Gastrocnemius medialis (tissue), 4 donors: ENCODE measurements at regions not wholly inside any gene's neighbourhood (a gene's known extent, or its start where the extent isn't known, plus 50 kb on each side); places are given as distances from the start of the nearest gene placed in this dataset.

Experiments used
- POLR2A ChIP-seq, 2 donors: fragments of 450-650 bp; IDR thresholded peaks; one replicate each; pipeline ENCODE4 v1.6.1; 2017; ENCODE audit warnings: antibody characterized with exemption in 2 of 2, mild to moderate bottlenecking in 2 of 2, moderate library complexity in 2 of 2
- TF ChIP-seq, protein P1 (sequence below), 5 experiments: fragments of 450-650 bp in 3 of 5; fragments of 200-600 bp in 2 of 5; sonication (generic) in 2 of 5; IDR thresholded peaks in 4 of 5; conservative IDR thresholded peaks in 1 of 5; 1 replicate in 4 of 5; 2 replicates in 1 of 5; pipeline ENCODE4 v1.5.1; 2016 to 2019; ENCODE audit warnings: antibody characterized with exemption in 5 of 5, mild to moderate bottlenecking in 3 of 5, moderate library complexity in 3 of 5

DNA sequence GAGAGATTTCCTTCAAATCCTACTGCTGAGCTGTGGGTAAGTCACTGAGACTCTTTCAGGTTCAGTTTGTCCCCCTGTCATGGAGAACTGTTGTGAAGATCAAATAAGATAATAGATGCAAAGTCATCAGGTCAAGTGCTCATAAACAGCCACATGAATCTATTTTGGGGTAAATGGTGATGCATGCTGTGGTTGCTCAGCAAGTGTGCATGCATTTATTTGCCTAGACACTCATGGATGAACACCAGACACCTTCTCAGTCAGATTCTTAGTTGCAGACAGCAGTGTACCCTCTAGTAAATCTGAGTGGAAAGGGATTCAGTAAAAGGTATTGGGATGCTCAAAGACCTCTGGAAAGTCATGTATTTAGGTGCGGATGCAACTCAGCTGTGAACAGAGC is 168.0 kb upstream of the FOXA2 start:
- TF ChIP-seq, protein P1, sequence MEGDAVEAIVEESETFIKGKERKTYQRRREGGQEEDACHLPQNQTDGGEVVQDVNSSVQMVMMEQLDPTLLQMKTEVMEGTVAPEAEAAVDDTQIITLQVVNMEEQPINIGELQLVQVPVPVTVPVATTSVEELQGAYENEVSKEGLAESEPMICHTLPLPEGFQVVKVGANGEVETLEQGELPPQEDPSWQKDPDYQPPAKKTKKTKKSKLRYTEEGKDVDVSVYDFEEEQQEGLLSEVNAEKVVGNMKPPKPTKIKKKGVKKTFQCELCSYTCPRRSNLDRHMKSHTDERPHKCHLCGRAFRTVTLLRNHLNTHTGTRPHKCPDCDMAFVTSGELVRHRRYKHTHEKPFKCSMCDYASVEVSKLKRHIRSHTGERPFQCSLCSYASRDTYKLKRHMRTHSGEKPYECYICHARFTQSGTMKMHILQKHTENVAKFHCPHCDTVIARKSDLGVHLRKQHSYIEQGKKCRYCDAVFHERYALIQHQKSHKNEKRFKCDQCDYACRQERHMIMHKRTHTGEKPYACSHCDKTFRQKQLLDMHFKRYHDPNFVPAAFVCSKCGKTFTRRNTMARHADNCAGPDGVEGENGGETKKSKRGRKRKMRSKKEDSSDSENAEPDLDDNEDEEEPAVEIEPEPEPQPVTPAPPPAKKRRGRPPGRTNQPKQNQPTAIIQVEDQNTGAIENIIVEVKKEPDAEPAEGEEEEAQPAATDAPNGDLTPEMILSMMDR (IDR thresholded peaks at IDR 0.05 in 4 of 5, conservative IDR thresholded peaks at IDR 0.05 in 1 of 5) = no peak
- TF ChIP-seq POLR2A (IDR thresholded peaks at IDR 0.05) = no peak
